ENCODE measurements at regions not wholly inside any gene's neighbourhood (a gene's known extent, or its start where the extent isn't known, plus 50 kb on each side); places are given as distances from the start of the nearest gene placed in this dataset.

GRCh38 chr2:42108852-42109251 lies 60.3 kb upstream of the EML4 start:
- no peak for DNase-seq (ENCODE audit: low read depth)
- TF ChIP-seq MAX (IDR thresholded peaks at IDR 0.05; ENCODE audit: low read depth, low read length) (no peak), CTCF (IDR thresholded peaks at IDR 0.05; ENCODE audit: low read depth, low read length) (no peak), POLR2A (IDR thresholded peaks at IDR 0.05; ENCODE audit: extremely low read depth, insufficient read length) (no peak), MYC (IDR thresholded peaks at IDR 0.05; ENCODE audit: low read depth, low read length) (no peak)
- H3K4me3 ChIP-seq (ENCODE audit: low read depth, low read length) = no peak overlapping the region

- TF ChIP-seq MAX (IDR thresholded peaks at IDR 0.05; ENCODE audit: low read depth, low read length) (no peak), POLR2A (IDR thresholded peaks at IDR 0.05; ENCODE audit: extremely low read depth, insufficient read length) (no peak), MYC (IDR thresholded peaks at IDR 0.05; ENCODE audit: low read depth, low read length) (no peak), CTCF (IDR thresholded peaks at IDR 0.05; ENCODE audit: low read depth, low read length) (no peak)
- no peak for DNase-seq (ENCODE audit: low read depth)
- no peak overlapping the region for H3K4me3 ChIP-seq (ENCODE audit: low read depth, low read length)
Observed at GRCh38 chr2:42109959-42110640, 59.1 kb upstream of the EML4 start.

- DNase-seq (ENCODE audit: low read depth) = no peak
- no peak overlapping the region for H3K4me3 ChIP-seq (ENCODE audit: low read depth, low read length)
- TF ChIP-seq MAX (IDR thresholded peaks at IDR 0.05; ENCODE audit: low read depth, low read length) (no peak), POLR2A (IDR thresholded peaks at IDR 0.05; ENCODE audit: extremely low read depth, insufficient read length) (no peak), CTCF (IDR thresholded peaks at IDR 0.05; ENCODE audit: low read depth, low read length) (no peak), MYC (IDR thresholded peaks at IDR 0.05; ENCODE audit: low read depth, low read length) (no peak)
Observed at GRCh38 chr2:42110641-42111322, 58.4 kb upstream of the EML4 start.

GRCh38 chr2:42112418-42112817 lies 56.7 kb upstream of the EML4 start:
- TF ChIP-seq POLR2A (IDR thresholded peaks at IDR 0.05; ENCODE audit: extremely low read depth, insufficient read length) = no peak
- TF ChIP-seq MYC (IDR thresholded peaks at IDR 0.05; ENCODE audit: low read depth, low read length) = no peak
- TF ChIP-seq MAX (IDR thresholded peaks at IDR 0.05; ENCODE audit: low read depth, low read length) = no peak
- no peak for TF ChIP-seq CTCF (IDR thresholded peaks at IDR 0.05; ENCODE audit: low read depth, low read length)
- no peak for DNase-seq (ENCODE audit: low read depth)
- H3K4me3 ChIP-seq (ENCODE audit: low read depth, low read length) = no peak overlapping the region

- H3K4me3 ChIP-seq (ENCODE audit: low read depth, low read length) = no peak overlapping the region
- no peak for DNase-seq (ENCODE audit: low read depth)
- no peak for TF ChIP-seq POLR2A (IDR thresholded peaks at IDR 0.05; ENCODE audit: extremely low read depth, insufficient read length)
- TF ChIP-seq MAX (IDR thresholded peaks at IDR 0.05; ENCODE audit: low read depth, low read length) = no peak
- TF ChIP-seq CTCF (IDR thresholded peaks at IDR 0.05; ENCODE audit: low read depth, low read length) = no peak
- no peak for TF ChIP-seq MYC (IDR thresholded peaks at IDR 0.05; ENCODE audit: low read depth, low read length)
Observed at GRCh38 chr2:42113452-42113851, 55.7 kb upstream of the EML4 start.
